ENCODE measurements at regions not wholly inside any gene's neighbourhood (a gene's known extent, or its start where the extent isn't known, plus 50 kb on each side); places are given as distances from the start of the nearest gene placed in this dataset.

- TF ChIP-seq POLR2A (IDR thresholded peaks at IDR 0.05) (no peak), CTCF (IDR thresholded peaks at IDR 0.05) (no peak)
Measured at GRCh38 chr2:160664603-160665140, 171.1 kb upstream of the RBMS1 start.

Measured in esophagus squamous epithelium (tissue), 4 donors.